ENCODE measurements at regions not wholly inside any gene's neighbourhood (a gene's known extent, or its start where the extent isn't known, plus 50 kb on each side); places are given as distances from the start of the nearest gene placed in this dataset.

GRCh38 chr3:117964814-117965213 is 1069.8 kb downstream of the IGSF11 start:
- TF ChIP-seq POLR2AphosphoS5 (IDR thresholded peaks at IDR 0.05; ENCODE audit: low read depth, low read length) (no peak), SIN3A (IDR thresholded peaks at IDR 0.05; ENCODE audit: borderline replicate concordance, insufficient read depth, low read length) (no peak), REST (IDR thresholded peaks at IDR 0.05; ENCODE audit: insufficient read depth in 1 of 2, low read depth in 2 of 2, low read length in 2 of 2) (no peak), TAF1 (IDR thresholded peaks at IDR 0.05; ENCODE audit: borderline replicate concordance, insufficient read depth, low read length) (no peak), FOXP2 (optimal IDR thresholded peaks at IDR 0.05; ENCODE audit: borderline replicate concordance, extremely low read depth, extremely low read length, insufficient read depth) (no peak)

GRCh38 chr3:117977504-117978228 is 1057.0 kb downstream of the IGSF11 start:
- TF ChIP-seq POLR2AphosphoS5 (IDR thresholded peaks at IDR 0.05; ENCODE audit: low read depth, low read length) (no peak), SIN3A (IDR thresholded peaks at IDR 0.05; ENCODE audit: borderline replicate concordance, insufficient read depth, low read length) (no peak), REST (IDR thresholded peaks at IDR 0.05; ENCODE audit: insufficient read depth in 1 of 2, low read depth in 2 of 2, low read length in 2 of 2) (no peak), TAF1 (IDR thresholded peaks at IDR 0.05; ENCODE audit: borderline replicate concordance, insufficient read depth, low read length) (no peak), FOXP2 (optimal IDR thresholded peaks at IDR 0.05; ENCODE audit: borderline replicate concordance, extremely low read depth, extremely low read length, insufficient read depth) (no peak)

- TF ChIP-seq POLR2AphosphoS5 (IDR thresholded peaks at IDR 0.05; ENCODE audit: low read depth, low read length) (no peak), TAF1 (IDR thresholded peaks at IDR 0.05; ENCODE audit: borderline replicate concordance, insufficient read depth, low read length) (no peak), FOXP2 (optimal IDR thresholded peaks at IDR 0.05; ENCODE audit: borderline replicate concordance, extremely low read depth, extremely low read length, insufficient read depth) (no peak), SIN3A (IDR thresholded peaks at IDR 0.05; ENCODE audit: borderline replicate concordance, insufficient read depth, low read length) (no peak), REST (IDR thresholded peaks at IDR 0.05; ENCODE audit: insufficient read depth in 1 of 2, low read depth in 2 of 2, low read length in 2 of 2) (no peak)
Observed at GRCh38 chr3:117979466-117979865, 1055.2 kb downstream of the IGSF11 start.

GRCh38 chr3:117987256-117987655 is 1047.4 kb downstream of the IGSF11 start:
- TF ChIP-seq TAF1 (IDR thresholded peaks at IDR 0.05; ENCODE audit: borderline replicate concordance, insufficient read depth, low read length) (no peak), FOXP2 (optimal IDR thresholded peaks at IDR 0.05; ENCODE audit: borderline replicate concordance, extremely low read depth, extremely low read length, insufficient read depth) (no peak), POLR2AphosphoS5 (IDR thresholded peaks at IDR 0.05; ENCODE audit: low read depth, low read length) (no peak), SIN3A (IDR thresholded peaks at IDR 0.05; ENCODE audit: borderline replicate concordance, insufficient read depth, low read length) (no peak), REST (IDR thresholded peaks at IDR 0.05; ENCODE audit: insufficient read depth in 1 of 2, low read depth in 2 of 2, low read length in 2 of 2) (no peak)

Data from PFSK-1 (cell line).